Ovary (tissue), 7 donors: ENCODE measurements at regions not wholly inside any gene's neighbourhood (a gene's known extent, or its start where the extent isn't known, plus 50 kb on each side); places are given as distances from the start of the nearest gene placed in this dataset.

Experiments
- DNase-seq, 5 donors: peaks; one replicate each; pipeline ENCODE4 v3.0.0-alpha.2; 2019 to 2020
- H3K27ac ChIP-seq, 2 donors: fragments of 200-600 bp; one replicate each; pipeline versions ENCODE4 v1.5.1 to v1.8.0; 2019 to 2022
- H3K27me3 ChIP-seq: fragments of 200-600 bp; one replicate; pipeline ENCODE4 v1.8.0; 2022
- H3K36me3 ChIP-seq: fragments of 200-600 bp; sonication (generic); one replicate; pipeline ENCODE4 v1.5.1; 2019
- H3K4me1 ChIP-seq: one replicate; pipeline ENCODE4 v1.8.1; 2013; ENCODE audit warnings: mild to moderate bottlenecking, moderate library complexity; ENCODE audit not compliant: insufficient read depth
- H3K4me3 ChIP-seq: fragments of 200-600 bp; sonication (generic); one replicate; pipeline ENCODE4 v1.5.1; 2017
- H3K9me3 ChIP-seq, 2 donors: fragments of 200-600 bp in 1 of 2; sonication (generic) in 1 of 2; one replicate each; pipeline versions ENCODE4 v1.5.1 to v1.8.1; 2013 to 2019; ENCODE audit warnings: mild to moderate bottlenecking in 1 of 2, moderate library complexity in 1 of 2
- CTCF ChIP-seq, 3 donors: fragments of 450-650 bp in 2 of 3; fragments of 200-600 bp in 1 of 3; IDR thresholded peaks; one replicate each; pipeline versions ENCODE4 v1.5.1 to v1.8.0; 2016 to 2022; ENCODE audit warnings: antibody characterized with exemption in 3 of 3, mild to moderate bottlenecking in 1 of 3
- EP300 ChIP-seq: sonication (generic); formaldehyde crosslinking; IDR thresholded peaks from one replicate; pipeline ENCODE4 v1.6.1; 2017; ENCODE audit warnings: antibody characterized with exemption
- POLR2A ChIP-seq: fragments of 450-650 bp; IDR thresholded peaks from one replicate; pipeline ENCODE4 v1.6.1; 2017; ENCODE audit warnings: antibody characterized with exemption, mild to moderate bottlenecking, moderate library complexity
- WGBS, 3 donors: extraction: QIAGEN DNeasy Blood & Tissue Kit in 1 of 3; methylation state at CpG; one replicate each; pipeline versions ENCODE4 v1.1.5 to v1.1.7; 2013 to 2017; 5-methylcytosine and 5-hydroxymethylcytosine counted together
- intact Hi-C, 4 donors: fragments of 100-400 bp; cut with DNase I; formaldehyde crosslinking; loops; one replicate each; pipeline versions ENCODE4 v1.11.0 to v1.15.1; 2022 to 2023
- donor health status: DM: no; HTN: no; CAD: no; lungs with moderate emphysema.
- donor health status: DM: no; HTN: no; CAD: no.
- donor health status: Bipolar disorder and iron deficiency.
- donor health status: DM: no; HTN: no; CAD: no.
- donor health status: DM: yes; HTN: yes; CAD: no.

GRCh38 chr21:17925899-17926298 is 106.7 kb upstream of the C21orf91 start:
- no peaks in the 10 kb centered on the region for H3K9me3 ChIP-seq
- H3K27ac ChIP-seq, result no peak overlapping the region
- no peaks in the 10 kb centered on the region for H3K4me1 ChIP-seq
- 22 to 29% (median 25%) methylated on average over 1 of the region's 1 CpG for WGBS, 3 donors
- H3K36me3 ChIP-seq, result no peaks in the 10 kb centered on the region
- no peaks in the 10 kb centered on the region for H3K27me3 ChIP-seq
- TF ChIP-seq CTCF (IDR thresholded peaks at IDR 0.05) (no peak), EP300 (no peak), POLR2A (no peak)
- no peak for DNase-seq
- intact Hi-C loops, result loop anchor here in 2 of 4 donors (10.0 kb wide), 2 partner anchors 241 to 251 kb away; no protein-coding TSS in a partner anchor
- no peak overlapping the region for H3K4me3 ChIP-seq

GRCh38 chr21:17925000-17925610 is 105.9 kb upstream of the C21orf91 start:
- no peak overlapping the region for H3K4me3 ChIP-seq
- TF ChIP-seq EP300 (no peak), CTCF (IDR thresholded peaks at IDR 0.05) (peak; percentile 17 to 45 (median 36))
- H3K27me3 ChIP-seq, result no peaks in the 10 kb centered on the region
- no peaks in the 10 kb centered on the region for H3K9me3 ChIP-seq
- H3K36me3 ChIP-seq, result no peaks in the 10 kb centered on the region
- peak in 3 of 5 donors; percentile 12 to 52 (median 27) for DNase-seq
- H3K4me1 ChIP-seq, result no peaks in the 10 kb centered on the region
- intact Hi-C loops, result loop anchor here in 3 of 4 donors (5.0 to 10.0 kb wide), 3 partner anchors 240 to 250 kb away; no protein-coding TSS in a partner anchor
- WGBS, 3 donors, result 0 to 2% (median 1%) methylated on average over 3 of the region's 3 CpGs
- no peak overlapping the region for H3K27ac ChIP-seq

- H3K27me3 ChIP-seq, result no peaks in the 10 kb centered on the region
- H3K9me3 ChIP-seq, result no peaks in the 10 kb centered on the region
- H3K27ac ChIP-seq, result no peak overlapping the region
- no peaks in the 10 kb centered on the region for H3K4me1 ChIP-seq
- H3K4me3 ChIP-seq, result no peak overlapping the region
- 6 to 22% (median 22%) methylated on average over 2 of the region's 2 CpGs for WGBS, 3 donors
- H3K36me3 ChIP-seq, result no peaks in the 10 kb centered on the region
- DNase-seq, result no peak
- intact Hi-C loops, result loop anchor here in 3 of 4 donors (5.0 to 10.0 kb wide), 3 partner anchors 237 to 247 kb away; no protein-coding TSS in a partner anchor
- TF ChIP-seq EP300 (no peak), POLR2A (no peak), CTCF (IDR thresholded peaks at IDR 0.05) (no peak)
Observed at GRCh38 chr21:17921579-17922530, 102.7 kb upstream of the C21orf91 start.

GRCh38 chr21:17915976-17916375 is 96.8 kb upstream of the C21orf91 start:
- WGBS, 3 donors, result 86 to 95% (median 89%) methylated on average over 3 of the region's 3 CpGs
- H3K4me3 ChIP-seq, result no peak overlapping the region
- DNase-seq, result no peak
- TF ChIP-seq CTCF (IDR thresholded peaks at IDR 0.05) (no peak), EP300 (no peak), POLR2A (no peak)
- H3K9me3 ChIP-seq, result no peaks in the 10 kb centered on the region
- no peaks in the 10 kb centered on the region for H3K36me3 ChIP-seq
- H3K4me1 ChIP-seq, result no peaks in the 10 kb centered on the region
- H3K27ac ChIP-seq, result no peak overlapping the region
- intact Hi-C loops, result loop anchor here in 1 of 4 donors (5.0 kb wide), 1 partner anchor 234 kb away; no protein-coding TSS in a partner anchor
- no peaks in the 10 kb centered on the region for H3K27me3 ChIP-seq
